ENCODE measurements at regions not wholly inside any gene's neighbourhood (a gene's known extent, or its start where the extent isn't known, plus 50 kb on each side); places are given as distances from the start of the nearest gene placed in this dataset.

- H2AFZ ChIP-seq (ENCODE audit: low read length) = no peak overlapping the region
- peaks cover 20% of the 10 kb centered on the region for H3K4me1 ChIP-seq (ENCODE audit: insufficient read depth, low read length)
- no peaks in the 10 kb centered on the region for H4K20me1 ChIP-seq (ENCODE audit: low read length)
- peaks cover 7% of the 10 kb centered on the region for H3K36me3 ChIP-seq (ENCODE audit: low read depth, low read length)
- H3K9me3 ChIP-seq (ENCODE audit: low read length) = peaks cover 17% of the 10 kb centered on the region
- H3K4me3 ChIP-seq (ENCODE audit: low read length) = no peak overlapping the region
- TF ChIP-seq CTCF (conservative IDR thresholded peaks at IDR 0.05; ENCODE audit: low read depth, low read length) (no peak), EZH2 (IDR thresholded peaks at IDR 0.05; ENCODE audit: low read length, unreplicated experiment) (no peak), EZH2phosphoT487 (IDR thresholded peaks at IDR 0.05; ENCODE audit: borderline replicate concordance, low read length) (no peak)
- intact Hi-C loops (cut with micrococcal nuclease) = no loop called here
- no peak overlapping the region for H3K9ac ChIP-seq (ENCODE audit: low read length)
- no peaks in the 10 kb centered on the region for H3K9me2 ChIP-seq (replicated peaks; ENCODE audit: low read length)
- H3K79me2 ChIP-seq (ENCODE audit: low read length) = no peaks in the 10 kb centered on the region
- POLR2A ChIA-PET (ENCODE audit: unreplicated experiment) = interaction anchor here (0.6 kb wide), 1 partner anchor 572 kb away, joined by 3 read pairs; no protein-coding TSS in a partner anchor
- H3K27me3 ChIP-seq (ENCODE audit: low read length) = no peaks in the 10 kb centered on the region
- ATAC-seq = no peak
- BruUV-seq (replicated peaks) = no TSS peak
- no peak overlapping the region for H3K4me2 ChIP-seq (ENCODE audit: low read length)
- H3F3A ChIP-seq (ENCODE audit: low read length, unreplicated experiment) = no peaks in the 10 kb centered on the region
- no peak for DNase-seq
- CTCF ChIA-PET = interaction anchor here (0.6 kb wide), 1 partner anchor 9 kb away, joined by 9 read pairs; no protein-coding TSS in a partner anchor
- no peak overlapping the region for H3K27ac ChIP-seq (ENCODE audit: low read length)
Measured at GRCh38 chr1:218503102-218503501, 158.0 kb downstream of the TGFB2 start.

- TF ChIP-seq CTCF (conservative IDR thresholded peaks at IDR 0.05; ENCODE audit: low read depth, low read length) (no peak), EZH2 (IDR thresholded peaks at IDR 0.05; ENCODE audit: low read length, unreplicated experiment) (no peak), EZH2phosphoT487 (IDR thresholded peaks at IDR 0.05; ENCODE audit: borderline replicate concordance, low read length) (no peak)
- Histone ChIP-seq H3K4me3 (ENCODE audit: low read length) (no peak overlapping the region), H3K9me2 (replicated peaks; ENCODE audit: low read length) (no peaks in the 10 kb centered on the region), H3K36me3 (ENCODE audit: low read depth, low read length) (peaks cover 7% of the 10 kb centered on the region), H2AFZ (ENCODE audit: low read length) (no peak overlapping the region), H4K20me1 (ENCODE audit: low read length) (no peaks in the 10 kb centered on the region), H3K4me1 (ENCODE audit: insufficient read depth, low read length) (no peaks in the 10 kb centered on the region), H3K27me3 (ENCODE audit: low read length) (no peaks in the 10 kb centered on the region), H3K4me2 (ENCODE audit: low read length) (no peak overlapping the region), H3K9ac (ENCODE audit: low read length) (no peak overlapping the region), H3K27ac (ENCODE audit: low read length) (no peak overlapping the region), H3K9me3 (ENCODE audit: low read length) (peaks cover 24% of the 10 kb centered on the region), H3K79me2 (ENCODE audit: low read length) (no peaks in the 10 kb centered on the region), H3F3A (ENCODE audit: low read length, unreplicated experiment) (no peaks in the 10 kb centered on the region)
- BruUV-seq (replicated peaks) = no TSS peak
- ChIA-PET CTCF (no interaction called here), POLR2A (ENCODE audit: unreplicated experiment) (no interaction called here)
- ATAC-seq (no peak), DNase-seq (no peak)
- intact Hi-C loops (cut with micrococcal nuclease) = no loop called here
Measured at GRCh38 chr1:218507355-218508002, 162.3 kb downstream of the TGFB2 start.

- Histone ChIP-seq H3K4me1 (ENCODE audit: insufficient read depth, low read length) (peaks cover 6% of the 10 kb centered on the region), H3K27ac (ENCODE audit: low read length) (no peak overlapping the region), H3K4me3 (ENCODE audit: low read length) (no peak overlapping the region), H3F3A (ENCODE audit: low read length, unreplicated experiment) (no peaks in the 10 kb centered on the region), H4K20me1 (ENCODE audit: low read length) (no peaks in the 10 kb centered on the region), H3K36me3 (ENCODE audit: low read depth, low read length) (peaks cover 7% of the 10 kb centered on the region), H3K9me2 (replicated peaks; ENCODE audit: low read length) (no peaks in the 10 kb centered on the region), H3K4me2 (ENCODE audit: low read length) (no peak overlapping the region), H3K27me3 (ENCODE audit: low read length) (no peaks in the 10 kb centered on the region), H3K79me2 (ENCODE audit: low read length) (no peaks in the 10 kb centered on the region), H3K9me3 (ENCODE audit: low read length) (peaks cover 24% of the 10 kb centered on the region), H3K9ac (ENCODE audit: low read length) (no peak overlapping the region), H2AFZ (ENCODE audit: low read length) (no peak overlapping the region)
- TF ChIP-seq EZH2 (IDR thresholded peaks at IDR 0.05; ENCODE audit: low read length, unreplicated experiment) (no peak), CTCF (conservative IDR thresholded peaks at IDR 0.05; ENCODE audit: low read depth, low read length) (no peak), EZH2phosphoT487 (IDR thresholded peaks at IDR 0.05; ENCODE audit: borderline replicate concordance, low read length) (no peak)
- CTCF ChIA-PET = no interaction called here
- intact Hi-C loops (cut with micrococcal nuclease) = no loop called here
- no TSS peak for BruUV-seq (replicated peaks)
- POLR2A ChIA-PET (ENCODE audit: unreplicated experiment) = no interaction called here
- DNase-seq (no peak), ATAC-seq (no peak)
Measured at GRCh38 chr1:218510153-218510772, 165.1 kb downstream of the TGFB2 start.
